Loucy (cell line): ENCODE measurements at regions not wholly inside any gene's neighbourhood (a gene's known extent, or its start where the extent isn't known, plus 50 kb on each side); places are given as distances from the start of the nearest gene placed in this dataset.

Experiments
- H2AFZ ChIP-seq: fragments of 200-600 bp; sonication (generic); 2 replicates; pipeline ENCODE4 v1.6.0; 2016; ENCODE audit warnings: antibody characterized with exemption, mild to moderate bottlenecking, low read length, moderate library complexity
- H3F3A ChIP-seq: fragments of 200-600 bp; 2 replicates; pipeline ENCODE4 v1.6.0; 2016; ENCODE audit warnings: antibody characterized with exemption, low read depth, mild to moderate bottlenecking
- H3K27me3 ChIP-seq: fragments of 200-600 bp; sonication (generic); 2 replicates; pipeline ENCODE4 v1.6.1; 2014; ENCODE audit warnings: low read length, mild to moderate bottlenecking; ENCODE audit not compliant: insufficient read depth, poor library complexity, severe bottlenecking
- H3K36me3 ChIP-seq: fragments of 200-600 bp; sonication (generic); 2 replicates; pipeline ENCODE4 v1.6.1; 2016; ENCODE audit warnings: low read length; ENCODE audit not compliant: insufficient read depth
- H3K4me1 ChIP-seq: fragments of 200-600 bp; sonication (generic); 2 replicates; pipeline ENCODE4 v1.5.1; 2014; ENCODE audit warnings: low read length, mild to moderate bottlenecking; ENCODE audit not compliant: insufficient read depth, poor library complexity, severe bottlenecking
- H3K4me2 ChIP-seq: fragments of 200-600 bp; sonication (generic); 2 replicates; pipeline ENCODE4 v1.6.0; 2014; ENCODE audit warnings: antibody characterized with exemption, low read length, low read depth, mild to moderate bottlenecking; ENCODE audit not compliant: poor library complexity, severe bottlenecking
- H3K4me3 ChIP-seq: fragments of 200-600 bp; sonication (generic); 2 replicates; pipeline ENCODE4 v1.5.1; 2014; ENCODE audit warnings: low read length, mild to moderate bottlenecking, mixed read lengths; ENCODE audit not compliant: poor library complexity, severe bottlenecking
- H3K79me2 ChIP-seq: fragments of 200-600 bp; sonication (generic); 2 replicates; pipeline ENCODE4 v1.6.1; 2014; ENCODE audit warnings: low read length; ENCODE audit not compliant: insufficient read depth
- H3K9ac ChIP-seq: fragments of 200-600 bp; sonication (generic); 2 replicates; pipeline ENCODE4 v1.6.0; 2014; ENCODE audit warnings: mild to moderate bottlenecking, low read depth, low read length, moderate library complexity; ENCODE audit not compliant: poor library complexity, severe bottlenecking
- H3K9me2 ChIP-seq: fragments of 200-600 bp; sonication (generic); replicated peaks from 2 replicates; pipeline ENCODE4 v1.6.1; 2016; ENCODE audit warnings: low read depth, low read length, mixed read lengths
- H3K9me3 ChIP-seq: fragments of 200-600 bp; sonication (generic); 2 replicates; pipeline ENCODE4 v1.6.1; 2014; ENCODE audit warnings: mild to moderate bottlenecking, antibody characterized with exemption, low read length, low read depth; ENCODE audit not compliant: insufficient read depth
- H4K20me1 ChIP-seq: fragments of 200-600 bp; sonication (generic); 2 replicates; pipeline ENCODE4 v1.6.0; 2014; ENCODE audit warnings: antibody characterized with exemption, low read length, mild to moderate bottlenecking; ENCODE audit not compliant: insufficient read depth, poor library complexity, severe bottlenecking
- EZH2phosphoT487 ChIP-seq: fragments of 200-600 bp; IDR thresholded peaks from 2 replicates; pipeline ENCODE4 v1.6.1; 2018; ENCODE audit warnings: antibody characterized with exemption, mild to moderate bottlenecking, moderate library complexity, borderline replicate concordance
- TF ChIP-seq, protein P1 (sequence below): fragments of 200-600 bp; sonication (generic); conservative IDR thresholded peaks from 2 replicates; pipeline ENCODE4 v1.5.1; 2014; ENCODE audit warnings: mild to moderate bottlenecking, antibody characterized with exemption, low read length

DNA sequence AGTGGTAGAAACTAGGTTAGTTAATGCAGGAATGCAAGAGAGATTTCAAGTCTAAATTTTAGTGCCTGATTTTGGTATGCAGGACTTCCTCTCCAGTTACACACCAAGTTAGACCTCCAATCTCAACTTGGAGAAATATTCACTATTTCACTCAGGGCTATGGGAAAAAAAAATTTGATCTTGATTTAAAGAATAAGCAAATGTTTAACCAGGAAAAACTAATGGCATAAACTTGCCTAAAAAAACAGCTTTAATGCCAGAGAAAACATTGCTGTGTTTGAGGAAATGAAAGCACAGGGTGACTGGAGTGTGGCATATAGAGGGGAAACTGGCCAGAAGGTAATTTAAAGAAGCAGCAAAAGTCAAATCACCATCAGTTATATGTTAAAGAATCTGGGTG, 575.4 kb upstream of the LRRC4C start:
- Histone ChIP-seq H3K4me1 (no peaks in the 10 kb centered on the region), H3K4me2 (no peak overlapping the region), H3F3A (no peaks in the 10 kb centered on the region), H2AFZ (no peak overlapping the region), H3K36me3 (no peaks in the 10 kb centered on the region), H3K79me2 (no peaks in the 10 kb centered on the region), H3K4me3 (no peak overlapping the region), H3K9me3 (no peaks in the 10 kb centered on the region), H4K20me1 (no peaks in the 10 kb centered on the region), H3K9ac (no peak overlapping the region), H3K9me2 (no peaks in the 10 kb centered on the region), H3K27me3 (no peaks in the 10 kb centered on the region)
- TF ChIP-seq, protein P1, sequence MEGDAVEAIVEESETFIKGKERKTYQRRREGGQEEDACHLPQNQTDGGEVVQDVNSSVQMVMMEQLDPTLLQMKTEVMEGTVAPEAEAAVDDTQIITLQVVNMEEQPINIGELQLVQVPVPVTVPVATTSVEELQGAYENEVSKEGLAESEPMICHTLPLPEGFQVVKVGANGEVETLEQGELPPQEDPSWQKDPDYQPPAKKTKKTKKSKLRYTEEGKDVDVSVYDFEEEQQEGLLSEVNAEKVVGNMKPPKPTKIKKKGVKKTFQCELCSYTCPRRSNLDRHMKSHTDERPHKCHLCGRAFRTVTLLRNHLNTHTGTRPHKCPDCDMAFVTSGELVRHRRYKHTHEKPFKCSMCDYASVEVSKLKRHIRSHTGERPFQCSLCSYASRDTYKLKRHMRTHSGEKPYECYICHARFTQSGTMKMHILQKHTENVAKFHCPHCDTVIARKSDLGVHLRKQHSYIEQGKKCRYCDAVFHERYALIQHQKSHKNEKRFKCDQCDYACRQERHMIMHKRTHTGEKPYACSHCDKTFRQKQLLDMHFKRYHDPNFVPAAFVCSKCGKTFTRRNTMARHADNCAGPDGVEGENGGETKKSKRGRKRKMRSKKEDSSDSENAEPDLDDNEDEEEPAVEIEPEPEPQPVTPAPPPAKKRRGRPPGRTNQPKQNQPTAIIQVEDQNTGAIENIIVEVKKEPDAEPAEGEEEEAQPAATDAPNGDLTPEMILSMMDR, result no peak
- no peak for TF ChIP-seq EZH2phosphoT487

DNA sequence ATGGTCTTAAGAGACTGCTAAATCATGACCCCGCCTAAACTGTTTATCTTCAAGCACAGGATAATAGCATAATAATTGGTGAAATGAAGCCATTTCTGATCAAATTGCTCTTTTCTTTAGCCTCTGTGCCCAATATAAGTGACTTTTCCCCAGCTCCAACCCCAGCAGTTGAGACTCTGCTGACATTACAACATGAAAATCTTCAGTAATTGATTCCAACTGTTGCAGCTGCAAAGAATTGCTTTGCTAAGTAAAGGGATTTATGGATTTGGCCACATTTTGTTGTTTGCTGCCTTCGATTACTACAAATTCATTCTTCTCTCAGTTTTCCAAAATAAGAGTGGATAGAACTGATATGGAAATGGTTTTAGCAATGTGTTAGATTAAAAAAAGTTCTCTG, 576.7 kb upstream of the LRRC4C start:
- no peaks in the 10 kb centered on the region for H3K9me2 ChIP-seq
- H4K20me1 ChIP-seq, result no peaks in the 10 kb centered on the region
- no peaks in the 10 kb centered on the region for H3K4me1 ChIP-seq
- H3K36me3 ChIP-seq, result no peaks in the 10 kb centered on the region
- no peaks in the 10 kb centered on the region for H3F3A ChIP-seq
- no peak overlapping the region for H3K4me2 ChIP-seq
- H2AFZ ChIP-seq, result no peak overlapping the region
- no peaks in the 10 kb centered on the region for H3K79me2 ChIP-seq
- no peak overlapping the region for H3K4me3 ChIP-seq
- TF ChIP-seq, protein P1, result no peak
- no peak for TF ChIP-seq EZH2phosphoT487
- H3K9ac ChIP-seq, result no peak overlapping the region
- no peaks in the 10 kb centered on the region for H3K27me3 ChIP-seq
- H3K9me3 ChIP-seq, result no peaks in the 10 kb centered on the region

DNA sequence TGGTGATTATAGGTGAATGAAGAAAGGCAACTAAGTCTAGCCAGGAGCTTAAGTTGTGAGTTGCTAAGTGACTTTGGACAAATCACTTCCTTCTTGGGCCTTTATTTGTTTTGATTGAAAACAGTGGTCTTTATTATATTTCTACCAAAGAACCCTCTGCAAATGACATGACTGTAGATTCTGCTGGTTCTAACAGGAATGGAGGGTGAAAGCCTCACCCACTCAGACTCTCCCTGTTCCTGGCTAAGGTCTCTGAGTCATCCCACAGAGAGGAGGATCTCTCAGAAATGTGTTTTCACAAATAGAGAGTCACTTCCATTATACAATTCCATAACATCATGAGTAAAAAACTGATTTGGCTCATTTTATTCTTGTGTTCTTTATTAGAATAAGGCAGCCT, 583.9 kb upstream of the LRRC4C start:
- H3K36me3 ChIP-seq, result no peaks in the 10 kb centered on the region
- no peaks in the 10 kb centered on the region for H4K20me1 ChIP-seq
- H3K79me2 ChIP-seq, result no peaks in the 10 kb centered on the region
- no peaks in the 10 kb centered on the region for H3K9me3 ChIP-seq
- no peaks in the 10 kb centered on the region for H3K27me3 ChIP-seq
- H3K4me3 ChIP-seq, result no peak overlapping the region
- H3K4me2 ChIP-seq, result no peak overlapping the region
- H2AFZ ChIP-seq, result no peak overlapping the region
- no peaks in the 10 kb centered on the region for H3K9me2 ChIP-seq
- no peak for TF ChIP-seq EZH2phosphoT487
- TF ChIP-seq, protein P1, result no peak
- H3K9ac ChIP-seq, result no peak overlapping the region
- no peaks in the 10 kb centered on the region for H3K4me1 ChIP-seq
- no peaks in the 10 kb centered on the region for H3F3A ChIP-seq
